Fibroblast of peridontal ligament (primary cell): ENCODE measurements at regions not wholly inside any gene's neighbourhood (a gene's known extent, or its start where the extent isn't known, plus 50 kb on each side); places are given as distances from the start of the nearest gene placed in this dataset.

Experiments used
- DNase-seq: peaks from one replicate; pipeline ENCODE4 v3.0.0-alpha.2; 2010; ENCODE audit errors: extremely low read depth

DNA sequence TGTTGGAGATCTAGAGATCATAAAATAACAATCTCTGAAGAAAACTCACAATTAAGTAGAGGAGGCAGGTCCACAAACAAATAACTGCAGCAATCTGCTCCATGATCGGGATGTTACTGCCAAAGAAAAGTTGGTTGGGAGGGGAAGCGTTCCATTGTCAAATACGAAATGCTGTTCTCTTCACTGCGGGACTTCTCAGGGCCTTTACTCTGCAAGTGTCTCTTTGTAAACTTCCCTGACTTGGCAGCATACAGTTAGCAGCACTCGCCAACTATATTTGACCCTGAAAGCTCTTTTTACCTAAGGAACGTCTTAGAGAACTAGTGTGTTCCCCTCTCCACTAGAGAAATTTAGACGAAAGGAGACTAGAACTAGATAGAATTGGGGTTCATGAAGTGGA, 780.7 kb upstream of the TBX3 start:
- no peak for DNase-seq

DNA sequence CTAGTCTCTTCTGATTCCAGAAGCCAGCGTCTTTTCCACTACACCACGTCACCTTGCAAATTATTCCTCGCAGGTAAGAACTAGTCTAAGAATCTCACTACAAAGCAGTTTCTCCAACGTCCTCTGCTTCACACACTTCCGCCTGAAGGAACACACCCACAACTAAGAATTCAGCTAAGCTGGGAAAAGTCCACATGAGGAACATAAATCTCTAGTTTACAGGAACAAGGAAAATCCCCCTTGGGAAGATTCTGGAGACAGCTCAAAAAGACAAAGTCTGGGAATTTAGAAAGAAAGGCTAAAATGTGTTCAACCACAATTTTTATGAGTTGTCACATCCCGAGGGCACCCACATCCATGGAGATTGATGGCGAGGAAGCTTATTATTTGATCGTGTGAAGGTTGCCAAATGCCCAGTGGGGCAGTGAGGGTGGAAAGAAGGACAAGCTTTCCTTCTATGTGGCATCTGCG, 780.2 kb upstream of the TBX3 start:
- DNase-seq: no peak

DNA sequence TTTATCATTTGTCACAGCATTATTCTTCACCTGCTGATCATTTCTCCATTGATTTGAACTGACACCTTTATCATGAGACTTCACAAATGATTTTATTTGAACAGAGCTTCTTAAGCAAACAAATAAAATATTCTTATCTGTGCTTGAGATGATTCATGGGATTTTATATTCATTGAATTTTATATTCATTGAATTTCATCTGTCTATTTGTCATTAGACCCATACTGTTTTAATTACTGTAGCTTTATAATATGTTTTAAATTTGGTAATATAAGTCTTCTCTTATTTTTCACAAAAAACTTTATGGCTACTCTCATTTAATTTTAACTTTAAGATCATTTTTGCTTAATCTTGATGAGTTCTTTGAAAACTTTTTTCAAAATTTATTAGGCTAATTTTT, 777.4 kb upstream of the TBX3 start:
- DNase-seq: no peak

DNA sequence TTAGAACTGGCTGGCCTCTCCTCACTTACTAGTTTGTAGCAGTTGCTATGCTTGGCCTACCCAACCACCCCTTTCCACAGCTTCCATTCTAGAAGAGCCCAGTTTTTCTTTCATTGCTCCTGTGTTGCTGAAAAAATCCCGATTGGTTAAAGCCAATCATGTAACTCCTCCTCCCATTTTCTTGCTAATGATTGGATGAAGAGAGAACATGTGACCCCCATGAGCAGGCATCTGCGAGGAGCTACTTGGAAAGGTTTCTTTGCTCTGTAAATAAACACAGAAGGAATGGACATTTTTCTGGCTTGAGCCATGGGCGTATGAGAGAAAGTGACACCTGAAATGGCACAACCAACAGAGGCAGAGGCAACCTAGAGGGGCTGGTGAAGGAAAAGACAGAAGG, 773.8 kb upstream of the TBX3 start:
- DNase-seq: no peak

DNA sequence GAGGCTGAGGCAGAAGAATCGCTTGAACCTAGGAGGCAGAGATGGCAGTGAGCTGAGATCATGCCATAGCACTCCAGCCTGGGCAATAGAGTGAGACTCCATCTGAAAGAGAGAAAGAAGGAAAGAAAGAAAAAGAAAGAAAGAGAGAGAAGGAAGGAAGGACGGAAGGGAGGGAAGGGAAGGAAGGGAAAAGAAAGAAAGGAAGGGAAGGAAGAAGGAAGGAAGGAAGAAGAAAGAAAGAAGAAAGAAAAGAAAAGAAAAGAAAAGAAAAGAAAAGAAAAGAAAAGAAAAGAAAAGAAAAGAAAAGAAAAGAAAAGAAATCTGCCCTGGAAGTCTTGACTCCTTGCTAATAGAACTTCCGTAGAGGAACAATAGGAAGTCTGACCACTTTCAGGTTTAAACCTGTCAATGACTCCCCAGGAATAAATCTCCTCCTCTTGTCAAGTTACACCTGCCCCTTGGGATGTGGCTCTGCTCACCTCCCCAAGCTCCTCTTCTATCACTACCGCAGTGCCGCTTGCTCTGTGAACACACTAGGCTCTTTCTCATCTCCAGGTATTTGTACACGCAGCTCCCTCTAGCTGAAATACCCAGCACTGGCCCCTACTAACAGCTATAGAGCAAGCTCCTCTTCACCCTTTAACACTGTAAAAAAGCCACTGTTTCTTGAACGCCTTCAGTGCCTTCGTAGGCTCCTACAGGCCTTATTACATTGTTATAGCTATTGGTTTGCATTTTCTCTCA, 773.1 kb upstream of the TBX3 start:
- no peak for DNase-seq

DNA sequence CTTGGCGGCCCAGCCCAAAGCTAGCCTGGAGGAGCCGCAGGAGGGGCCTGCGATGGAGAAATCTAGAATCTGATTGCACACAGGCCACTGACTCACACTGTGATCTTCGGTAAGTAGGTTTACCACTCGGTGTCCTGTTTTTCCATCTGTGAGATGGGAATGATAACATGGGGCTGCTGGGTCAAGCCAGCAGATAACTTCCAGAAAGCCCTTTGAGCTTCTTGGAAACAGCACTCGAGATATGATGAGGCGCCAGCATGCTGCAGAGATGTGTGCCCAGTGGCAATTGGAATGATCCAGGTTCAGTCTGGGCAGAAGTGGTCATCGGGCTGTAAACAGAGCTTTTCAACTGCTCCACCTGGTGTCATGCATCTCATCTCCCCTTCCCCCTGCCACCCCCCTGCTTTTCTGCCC, 771.3 kb upstream of the TBX3 start:
- DNase-seq: no peak

DNA sequence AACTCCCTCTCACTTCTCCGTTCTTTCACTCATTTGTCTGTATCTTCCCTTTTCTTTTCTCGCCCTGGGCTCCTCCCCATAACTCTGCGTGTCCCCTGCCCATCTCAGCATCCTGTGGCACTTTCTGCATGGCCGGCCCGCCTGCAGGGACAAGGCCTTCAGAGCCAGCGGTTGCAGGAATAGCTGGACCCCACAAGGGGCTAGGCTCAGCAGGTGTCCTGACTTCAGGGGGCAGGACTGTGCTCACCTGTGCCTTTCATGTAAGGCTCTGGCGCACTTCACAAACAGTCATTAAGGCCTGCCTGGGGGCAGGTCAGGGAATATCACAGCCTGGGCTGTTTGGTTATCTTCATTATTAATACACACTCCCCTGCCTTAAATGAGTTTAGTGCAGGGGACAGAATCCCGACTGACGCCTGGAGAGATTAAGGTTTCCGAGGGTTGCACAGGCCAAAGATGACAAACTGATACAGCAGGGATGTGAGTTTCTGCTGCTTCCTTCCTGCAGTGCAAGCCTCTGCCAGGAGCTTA, 768.8 kb upstream of the TBX3 start:
- no peak for DNase-seq

DNA sequence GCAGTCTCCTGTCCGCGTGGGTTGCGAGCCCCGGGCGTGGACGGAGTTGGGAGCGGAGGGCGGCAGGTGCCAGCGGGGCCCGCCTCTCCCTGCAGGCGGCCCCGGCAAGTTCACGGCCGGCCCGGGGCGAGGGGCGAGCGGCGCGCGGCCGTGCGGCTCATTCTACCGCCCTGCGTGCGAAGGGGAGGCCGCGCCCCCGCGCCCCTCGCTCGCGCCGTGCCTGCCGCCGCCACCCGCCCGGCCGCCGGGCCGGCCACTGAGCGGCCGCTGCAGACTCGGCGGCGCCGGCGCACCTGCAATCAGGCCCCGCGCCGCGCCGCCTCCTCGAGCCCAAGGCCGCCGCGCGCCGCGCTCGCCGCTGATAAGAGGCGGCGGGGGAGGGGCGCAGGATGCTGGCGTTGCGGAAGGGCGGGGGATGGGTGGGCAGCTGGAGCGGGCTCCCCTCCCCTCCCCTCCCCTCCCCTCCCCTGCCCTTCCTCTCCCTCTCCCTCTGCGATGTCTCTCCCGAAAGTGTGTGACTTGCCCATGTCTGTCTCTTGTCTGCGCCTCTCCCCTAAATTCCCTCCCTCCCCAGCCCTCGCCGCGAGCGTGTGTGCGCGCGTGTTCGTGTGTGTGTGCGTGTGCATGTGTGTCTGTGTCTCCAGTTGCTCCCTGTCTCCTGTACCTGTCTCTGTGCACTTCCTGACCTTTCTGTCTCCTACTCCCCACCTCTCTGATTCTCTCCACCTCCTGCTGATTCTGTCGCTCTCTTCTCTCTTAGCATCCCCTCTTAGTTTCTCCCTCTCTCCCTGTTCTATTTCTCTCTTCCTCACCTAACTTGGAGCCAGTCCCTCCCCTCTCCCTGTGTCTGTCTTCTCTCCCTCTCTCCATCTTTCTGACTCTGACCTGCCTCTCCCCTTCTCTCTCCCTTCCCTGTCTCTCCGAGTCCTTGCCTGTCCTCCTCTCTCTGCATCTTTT, 768.1 kb upstream of the TBX3 start:
- DNase-seq: no peak

DNA sequence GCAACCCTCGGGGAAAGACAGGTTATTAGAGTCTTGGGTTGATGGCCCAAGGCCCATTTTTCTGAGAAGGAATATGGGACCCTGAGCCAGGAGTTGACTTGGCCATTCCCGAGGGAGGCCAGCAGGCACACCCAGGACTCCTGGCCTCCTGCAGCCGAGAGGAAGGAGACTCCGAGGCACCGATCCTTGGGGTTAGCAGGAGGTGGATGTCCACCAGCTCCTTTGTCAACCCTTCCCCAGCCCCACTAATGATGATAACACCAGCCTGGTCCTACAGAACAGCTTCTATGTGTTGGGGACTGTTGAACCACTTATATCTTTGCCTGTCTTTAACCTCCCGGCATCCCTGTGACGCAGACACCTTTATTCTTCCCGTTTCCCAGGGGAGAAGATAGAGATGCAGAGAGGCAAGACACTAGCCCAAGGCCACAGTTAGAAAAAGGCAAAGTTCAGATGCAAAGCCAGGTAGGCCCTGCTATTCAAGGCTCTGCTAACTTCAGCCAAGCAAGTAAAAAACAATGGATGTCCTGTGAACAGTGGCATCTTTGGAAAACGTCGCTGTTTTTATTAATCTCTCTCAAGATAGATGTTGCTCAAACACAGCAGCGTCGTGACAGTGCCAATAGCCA, 767.3 kb upstream of the TBX3 start:
- DNase-seq: no peak

DNA sequence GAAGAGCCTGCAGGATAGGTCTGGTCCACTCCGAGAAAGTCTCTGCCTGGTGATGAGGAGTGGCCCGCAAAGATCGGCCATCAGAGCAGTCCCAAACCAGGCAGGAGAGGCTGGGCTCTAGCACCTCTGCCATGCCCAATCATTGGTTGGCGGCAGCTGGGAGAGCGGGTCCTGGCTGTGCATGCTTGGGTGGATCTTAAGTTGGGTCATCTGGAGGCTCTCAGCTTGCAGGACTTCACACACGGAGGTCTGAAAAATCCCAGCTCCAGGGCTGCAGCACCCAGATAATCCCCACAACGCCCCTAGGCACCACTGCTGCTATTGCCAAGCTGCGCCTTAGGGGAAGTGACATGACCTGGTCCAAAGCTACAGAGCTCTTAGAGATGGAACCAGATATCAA, 766.7 kb upstream of the TBX3 start:
- DNase-seq: no peak

DNA sequence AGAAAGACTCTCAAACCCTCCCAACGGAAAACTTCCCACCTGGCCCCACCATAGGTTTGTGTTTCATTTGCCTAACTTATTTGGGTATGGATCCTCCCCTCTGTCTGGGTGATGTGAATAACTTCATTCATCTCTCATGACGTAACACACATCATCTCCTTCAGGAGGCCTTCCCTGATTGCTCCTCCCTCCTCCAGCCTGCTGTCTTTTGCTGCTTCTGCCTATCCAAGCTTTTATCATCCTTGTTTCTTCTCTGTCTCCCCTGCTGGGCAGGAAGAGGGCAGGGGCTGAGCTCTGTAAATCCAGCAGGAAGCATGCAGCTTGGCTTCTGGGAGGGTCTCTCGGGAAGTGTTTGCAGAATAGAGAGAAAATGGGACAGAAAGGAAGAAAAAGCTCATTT, 766.0 kb upstream of the TBX3 start:
- DNase-seq: no peak

DNA sequence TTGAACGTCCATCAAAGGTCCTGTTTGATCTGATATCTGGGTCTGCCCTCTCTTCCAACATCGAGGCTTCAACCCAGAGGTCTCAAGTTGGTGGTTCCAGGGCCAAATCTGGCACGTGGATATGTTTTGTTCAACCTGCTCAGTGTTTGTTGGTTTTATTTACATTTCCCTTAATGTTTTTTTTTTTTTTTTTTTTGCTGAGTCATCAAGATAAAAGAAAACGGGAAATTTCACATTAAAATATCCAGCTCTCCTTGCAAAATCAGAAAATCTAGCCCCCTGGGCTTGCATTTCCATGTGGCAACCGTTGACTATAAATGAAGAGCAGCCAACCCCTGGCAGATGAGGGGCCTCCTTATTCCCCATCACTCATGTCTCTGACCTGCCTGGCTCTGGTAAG, 765.6 kb upstream of the TBX3 start:
- no peak for DNase-seq

DNA sequence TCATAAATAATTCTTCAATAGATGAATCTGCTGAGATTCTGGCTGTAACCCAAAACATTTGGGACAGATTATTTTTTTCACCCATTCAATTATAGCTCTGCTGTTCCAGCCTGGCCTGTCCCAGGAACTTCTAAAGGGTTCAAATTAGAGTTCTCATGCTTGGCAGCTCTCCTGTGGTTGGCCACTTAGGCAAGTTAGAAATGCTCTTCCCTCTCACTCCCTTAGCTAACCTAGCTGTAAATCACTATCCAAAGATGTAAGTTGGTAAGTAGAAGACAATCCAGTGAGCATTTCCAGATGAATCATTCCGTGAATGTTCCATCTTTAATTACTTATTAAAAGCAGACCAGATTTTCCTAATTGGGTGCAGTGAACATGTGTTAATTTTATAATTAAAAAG, 760.4 kb upstream of the TBX3 start:
- DNase-seq: no peak

DNA sequence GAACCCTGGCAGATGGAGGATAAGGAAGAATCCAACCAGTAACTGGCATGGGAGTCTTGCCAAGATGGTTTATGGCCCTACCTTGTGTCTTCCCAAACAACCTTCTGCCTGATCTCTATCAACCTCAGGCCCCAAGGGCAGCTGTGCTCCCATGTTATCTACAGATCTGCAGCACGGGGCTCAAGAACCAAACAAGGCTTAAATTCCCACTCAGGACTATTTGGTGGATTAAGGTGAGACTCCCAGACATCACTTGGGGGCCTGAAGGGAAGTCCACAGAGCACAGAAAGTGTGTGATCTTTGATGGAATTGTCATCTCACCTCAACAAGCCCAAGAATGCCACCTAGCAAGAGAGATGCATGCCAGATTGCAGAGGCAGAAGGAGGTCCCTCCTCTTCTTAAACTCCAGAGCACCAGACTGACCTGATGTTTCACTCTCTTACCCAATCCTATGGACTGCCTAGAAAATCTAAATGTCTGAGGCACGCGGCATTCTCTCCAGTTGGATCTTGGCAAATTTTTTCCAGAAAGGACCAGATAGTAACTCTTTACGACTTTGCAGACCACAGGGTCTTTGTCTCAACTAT, 759.5 kb upstream of the TBX3 start:
- no peak for DNase-seq

DNA sequence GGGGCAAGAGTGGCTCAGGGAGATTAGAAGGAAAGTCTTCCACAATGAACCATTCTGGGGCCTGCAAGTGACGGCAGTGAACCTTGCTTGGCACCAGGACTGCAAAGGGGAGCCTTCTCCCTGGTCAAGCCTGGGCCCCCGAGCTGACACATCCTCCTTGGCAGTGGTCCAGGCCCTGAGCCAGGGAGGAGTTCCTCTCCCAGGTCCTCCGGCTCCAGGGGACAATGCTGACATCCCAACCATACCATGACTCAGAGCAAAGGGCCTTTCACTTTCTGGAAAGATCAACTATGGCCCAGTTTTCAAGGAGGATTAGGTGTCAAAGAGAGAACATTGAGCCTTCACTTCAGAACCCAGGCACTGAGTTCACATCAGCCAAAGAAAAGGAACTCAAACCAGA, 756.5 kb upstream of the TBX3 start:
- DNase-seq: peak; percentile 43

DNA sequence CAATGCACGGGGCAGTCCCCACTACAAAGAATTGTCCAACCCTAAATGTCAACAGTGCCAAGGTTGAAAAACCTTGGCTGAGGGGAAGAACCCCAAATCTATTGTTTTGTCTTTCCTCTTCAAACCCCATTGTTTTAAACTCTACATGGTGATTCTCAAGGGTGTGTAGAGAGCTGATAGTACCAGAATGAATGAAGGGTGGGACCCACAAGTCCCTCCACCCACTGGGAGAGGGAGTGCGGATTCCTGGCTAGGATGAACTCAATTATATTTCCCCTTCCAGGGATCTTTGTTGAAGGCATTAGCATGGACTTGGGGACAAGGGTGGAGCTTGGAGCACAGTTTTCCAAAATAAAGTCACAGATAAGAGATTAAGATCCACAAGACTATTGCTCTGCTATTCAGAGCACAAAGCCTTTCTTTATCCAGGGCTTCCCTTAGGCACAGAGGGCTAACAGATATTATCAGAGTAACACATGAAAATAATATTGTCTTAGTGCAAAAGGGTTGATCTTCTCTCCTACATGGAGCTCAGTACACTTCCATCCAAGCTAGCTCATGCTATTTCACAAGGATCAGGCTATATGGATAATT, 755.1 kb upstream of the TBX3 start:
- DNase-seq: no peak

DNA sequence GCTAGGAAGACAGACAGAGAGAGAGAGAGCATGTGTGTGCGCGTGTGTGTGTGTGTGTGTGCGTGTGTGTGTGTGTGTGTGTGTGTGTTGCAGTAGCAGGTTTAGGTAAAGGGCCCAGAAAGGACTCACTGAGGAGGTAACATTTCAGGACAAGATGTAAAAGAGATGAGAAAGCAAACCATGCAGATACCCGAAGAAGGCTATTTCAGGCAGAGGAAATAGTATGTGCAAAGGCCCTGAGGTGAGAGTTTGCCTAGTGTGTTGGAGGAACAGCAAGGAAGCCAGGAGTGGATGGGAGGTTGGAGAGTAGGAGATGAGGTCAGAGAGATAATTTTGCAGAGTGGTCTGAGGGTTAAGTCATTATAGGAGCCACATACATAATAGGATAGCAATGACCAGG, 754.3 kb upstream of the TBX3 start:
- DNase-seq: no peak

DNA sequence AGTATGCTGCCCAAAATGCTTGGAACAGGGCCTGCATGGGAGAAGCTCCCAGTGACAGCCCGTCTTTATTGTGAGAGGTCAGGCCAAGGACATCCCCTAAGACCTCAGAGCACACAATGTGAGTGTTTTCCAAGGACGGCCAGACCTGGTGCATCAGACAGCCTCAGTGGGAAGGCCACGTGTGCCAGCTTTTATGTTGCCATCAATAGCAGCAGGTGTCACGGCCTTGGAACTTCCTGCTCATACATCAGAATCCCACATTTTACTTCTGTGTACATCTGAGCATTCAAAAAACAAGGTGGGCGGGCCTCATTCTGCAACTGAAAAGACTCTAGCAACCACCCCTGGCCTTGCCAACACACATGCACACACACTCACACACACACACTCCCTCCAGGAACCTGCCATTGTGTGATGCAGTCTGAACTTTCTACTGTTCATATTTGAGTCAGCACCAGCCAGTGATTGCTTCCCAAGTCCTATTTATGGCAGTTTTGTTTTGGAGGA, 753.1 kb upstream of the TBX3 start:
- DNase-seq: peak; percentile 10

DNA sequence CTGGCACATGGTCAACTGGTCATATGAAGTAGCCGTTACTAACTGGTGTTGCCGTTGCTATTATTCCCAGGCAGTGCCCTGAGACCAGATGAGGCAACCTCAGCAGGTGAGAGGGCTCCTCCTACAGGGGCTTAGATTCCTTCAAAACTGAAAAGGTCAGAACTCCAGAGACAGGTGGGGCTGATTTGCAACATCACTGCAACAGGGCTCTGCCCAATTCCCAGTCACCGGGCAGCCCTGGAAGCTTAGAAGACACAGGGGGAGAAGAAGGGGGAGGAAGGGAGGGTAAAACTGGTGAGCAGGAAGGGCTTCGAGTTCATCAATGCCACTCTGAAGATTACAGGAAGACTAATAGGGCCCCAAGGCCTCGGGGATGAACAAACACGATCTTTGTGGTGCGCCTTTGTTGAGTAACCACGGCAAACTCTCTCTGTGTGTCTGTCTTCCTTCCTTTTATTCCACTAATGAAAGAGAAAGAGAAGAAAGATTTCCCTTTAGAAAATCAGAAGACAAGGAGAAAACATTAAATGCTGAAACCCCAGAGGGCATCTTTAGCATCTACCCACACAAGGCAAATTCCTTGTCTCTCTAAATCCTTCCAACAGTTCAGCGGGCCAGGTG, 749.1 kb upstream of the TBX3 start:
- no peak for DNase-seq

DNA sequence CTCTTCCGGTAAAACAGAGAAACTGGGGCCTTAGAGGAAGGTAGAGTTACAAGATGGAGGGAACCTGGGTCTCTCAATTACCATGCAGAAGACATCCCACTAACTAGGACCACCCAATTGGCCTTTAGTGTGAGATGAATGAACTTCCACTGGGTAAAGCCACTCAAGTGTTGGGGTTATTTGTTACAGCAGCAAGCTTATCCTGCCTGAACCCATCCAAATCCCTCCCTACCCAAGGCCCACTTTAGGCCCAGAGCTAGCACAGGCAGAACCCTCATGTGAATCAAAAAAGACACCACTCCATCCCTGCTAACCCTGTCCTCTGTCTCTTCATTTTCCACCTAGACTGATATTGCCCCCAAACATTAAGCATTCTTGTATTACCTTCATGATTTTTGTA, 746.7 kb upstream of the TBX3 start:
- DNase-seq: no peak

DNA sequence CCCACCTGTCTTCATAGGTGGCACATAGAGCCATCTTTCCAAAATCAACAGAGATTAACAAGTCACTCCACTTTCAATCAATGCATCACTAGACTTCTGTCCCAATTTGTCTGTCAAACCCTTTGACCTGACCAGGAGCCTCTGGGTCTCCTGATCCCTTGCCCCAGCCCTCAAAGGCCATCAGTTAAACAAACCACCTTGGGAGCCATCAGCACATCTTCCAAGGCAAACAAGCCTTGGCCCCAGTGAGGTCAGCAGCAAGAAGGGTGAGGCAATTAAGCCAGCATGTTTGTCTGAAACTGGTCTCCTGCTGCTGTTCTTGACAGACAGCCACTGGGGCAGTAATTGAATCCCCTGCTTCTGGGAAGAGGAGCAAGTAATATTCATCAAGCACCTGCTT, 742.8 kb upstream of the TBX3 start:
- DNase-seq: no peak
